ENCODE measurements at regions not wholly inside any gene's neighbourhood (a gene's known extent, or its start where the extent isn't known, plus 50 kb on each side); places are given as distances from the start of the nearest gene placed in this dataset.

DNA sequence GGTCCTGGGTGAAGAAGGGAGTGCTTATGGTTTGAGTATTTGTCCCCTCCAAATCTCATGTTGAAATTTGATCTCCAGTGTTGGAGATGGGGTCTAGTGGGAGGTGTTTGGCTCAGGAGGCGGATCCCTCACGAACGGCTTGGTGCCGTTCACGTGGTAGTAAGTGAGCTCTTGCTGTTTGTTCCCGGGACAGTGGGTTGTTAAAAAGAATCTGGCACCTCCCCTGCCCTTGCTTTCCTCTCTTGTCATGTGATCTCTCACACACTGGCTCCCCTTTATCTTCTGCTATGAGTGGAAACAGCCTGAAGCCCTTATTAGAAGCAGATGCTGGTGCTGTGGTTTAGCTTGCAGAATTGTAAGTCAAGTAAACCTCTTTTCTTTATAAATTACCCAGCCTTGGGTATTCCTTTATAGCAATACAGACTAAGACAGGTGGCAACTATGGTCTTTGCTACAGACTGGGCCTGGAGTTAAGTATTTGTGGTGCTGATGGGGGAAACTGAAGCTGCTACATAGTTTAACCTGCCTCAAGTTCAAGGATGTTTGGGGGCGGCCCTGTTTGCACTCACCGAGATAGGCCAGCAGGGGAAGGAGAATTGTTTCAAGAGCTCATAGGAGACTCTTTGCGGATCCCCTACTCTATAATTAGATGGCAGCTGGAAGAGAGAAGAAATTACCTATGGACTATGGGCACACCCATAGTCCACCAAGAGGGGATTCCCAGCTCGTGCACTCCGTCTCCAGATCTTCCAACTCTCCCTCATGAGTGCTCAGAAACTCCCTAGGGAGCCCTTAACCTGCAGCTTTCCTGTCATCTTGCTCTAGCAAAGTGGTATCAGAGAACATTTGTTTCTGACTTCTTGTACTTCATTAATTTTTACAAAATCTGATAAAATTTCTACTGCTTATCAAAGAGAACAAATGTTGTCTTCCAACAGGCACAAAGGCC is 164.6 kb downstream of the SLC15A5 start:
- H3K4me1 ChIP-seq (ENCODE audit: control insufficient read depth in 1 of 2, insufficient read depth in 2 of 2, low read length in 2 of 2), result no peaks in the 10 kb centered on the region
- no peaks in the 10 kb centered on the region for H3K27me3 ChIP-seq (ENCODE audit: control insufficient read depth in 2 of 2, insufficient read depth in 2 of 2, low read length in 2 of 2)
- H3K36me3 ChIP-seq (replicated peaks in 1 of 2; ENCODE audit: control insufficient read depth in 1 of 2, insufficient read depth in 2 of 2, low read length in 2 of 2), result no peaks in the 10 kb centered on the region
- intact Hi-C loops (cut with micrococcal nuclease), result no loop called here
- no peak overlapping the region for H3K4me3 Mint-ChIP-seq
- no peaks in the 10 kb centered on the region for H3K79me2 ChIP-seq (ENCODE audit: insufficient read depth, low read length)
- no peak overlapping the region for H3K4me3 ChIP-seq (replicated peaks in 1 of 3; ENCODE audit: low read depth in 2 of 3, low read length in 3 of 3)
- H3K27me3 Mint-ChIP-seq (ENCODE audit: low read depth in 3 of 3), result peaks cover 0 to 3% (median 3%) of the 10 kb centered on the region in 3 donors
- H3K9me3 Mint-ChIP-seq, result peaks cover 0 to 8% (median 0%) of the 10 kb centered on the region in 7 donors
- no peak overlapping the region for H3K27ac Mint-ChIP-seq
- no peak overlapping the region for H2AFZ ChIP-seq (ENCODE audit: insufficient read depth, low read depth, low read length, poor library complexity, severe bottlenecking)
- H3K27ac ChIP-seq (ENCODE audit: low read depth in 1 of 2, low read length in 2 of 2), result no peak overlapping the region
- no peaks in the 10 kb centered on the region for H3K9me3 ChIP-seq (replicated peaks in 1 of 2; ENCODE audit: control insufficient read depth in 1 of 2, insufficient read depth in 1 of 2, low read length in 2 of 2)
- H4K20me1 ChIP-seq (ENCODE audit: insufficient read depth, low read length), result no peaks in the 10 kb centered on the region
- WGBS (ENCODE audit: insufficient coverage), result 72% methylated on average over 4 of the region's 11 CpGs
- no peaks in the 10 kb centered on the region for H3K36me3 Mint-ChIP-seq
- no peak for DNase-seq
- H3K4me2 ChIP-seq (replicated peaks; ENCODE audit: extremely low read depth, low read length, poor library complexity, severe bottlenecking), result no peak overlapping the region
- H3K4me1 Mint-ChIP-seq, result peaks cover 2% of the 10 kb centered on the region
- H3K9ac ChIP-seq (ENCODE audit: insufficient read depth, low read length, poor library complexity, severe bottlenecking), result no peak overlapping the region
- TF ChIP-seq, protein P1, sequence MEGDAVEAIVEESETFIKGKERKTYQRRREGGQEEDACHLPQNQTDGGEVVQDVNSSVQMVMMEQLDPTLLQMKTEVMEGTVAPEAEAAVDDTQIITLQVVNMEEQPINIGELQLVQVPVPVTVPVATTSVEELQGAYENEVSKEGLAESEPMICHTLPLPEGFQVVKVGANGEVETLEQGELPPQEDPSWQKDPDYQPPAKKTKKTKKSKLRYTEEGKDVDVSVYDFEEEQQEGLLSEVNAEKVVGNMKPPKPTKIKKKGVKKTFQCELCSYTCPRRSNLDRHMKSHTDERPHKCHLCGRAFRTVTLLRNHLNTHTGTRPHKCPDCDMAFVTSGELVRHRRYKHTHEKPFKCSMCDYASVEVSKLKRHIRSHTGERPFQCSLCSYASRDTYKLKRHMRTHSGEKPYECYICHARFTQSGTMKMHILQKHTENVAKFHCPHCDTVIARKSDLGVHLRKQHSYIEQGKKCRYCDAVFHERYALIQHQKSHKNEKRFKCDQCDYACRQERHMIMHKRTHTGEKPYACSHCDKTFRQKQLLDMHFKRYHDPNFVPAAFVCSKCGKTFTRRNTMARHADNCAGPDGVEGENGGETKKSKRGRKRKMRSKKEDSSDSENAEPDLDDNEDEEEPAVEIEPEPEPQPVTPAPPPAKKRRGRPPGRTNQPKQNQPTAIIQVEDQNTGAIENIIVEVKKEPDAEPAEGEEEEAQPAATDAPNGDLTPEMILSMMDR (IDR thresholded peaks at IDR 0.05), result no peak

DNA sequence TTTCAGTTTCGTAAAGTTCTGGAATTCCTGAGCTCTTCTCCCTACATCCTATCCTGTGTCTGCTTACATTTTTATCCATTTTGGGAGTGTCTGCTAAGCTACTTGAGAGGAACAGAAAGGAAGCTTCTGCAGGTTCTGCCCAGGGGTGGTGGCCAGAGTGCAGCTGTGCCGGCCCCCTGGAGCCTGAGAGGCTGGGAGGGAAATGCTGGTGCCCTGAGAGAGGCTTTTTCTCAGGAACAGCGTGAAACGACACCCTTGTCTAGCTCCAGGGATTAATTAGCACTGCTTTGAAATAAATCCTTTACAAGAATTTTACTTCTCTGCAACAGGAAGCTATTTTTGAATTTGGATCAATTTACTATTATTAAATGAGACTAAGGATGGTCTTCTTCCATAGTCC is 165.4 kb downstream of the SLC15A5 start:
- 33% methylated on average over 1 of the region's 4 CpGs for WGBS (ENCODE audit: insufficient coverage)
- intact Hi-C loops (cut with micrococcal nuclease), result no loop called here
- H3K4me3 Mint-ChIP-seq, result no peak overlapping the region
- Histone ChIP-seq H3K27ac (ENCODE audit: low read depth in 1 of 2, low read length in 2 of 2) (no peak overlapping the region), H3K4me2 (replicated peaks; ENCODE audit: extremely low read depth, low read length, poor library complexity, severe bottlenecking) (no peak overlapping the region), H3K4me3 (replicated peaks in 1 of 3; ENCODE audit: low read depth in 2 of 3, low read length in 3 of 3) (no peak overlapping the region), H3K36me3 (replicated peaks in 1 of 2; ENCODE audit: control insufficient read depth in 1 of 2, insufficient read depth in 2 of 2, low read length in 2 of 2) (no peaks in the 10 kb centered on the region), H3K9ac (ENCODE audit: insufficient read depth, low read length, poor library complexity, severe bottlenecking) (no peak overlapping the region), H4K20me1 (ENCODE audit: insufficient read depth, low read length) (no peaks in the 10 kb centered on the region), H3K4me1 (ENCODE audit: control insufficient read depth in 1 of 2, insufficient read depth in 2 of 2, low read length in 2 of 2) (no peaks in the 10 kb centered on the region), H2AFZ (ENCODE audit: insufficient read depth, low read depth, low read length, poor library complexity, severe bottlenecking) (no peak overlapping the region), H3K79me2 (ENCODE audit: insufficient read depth, low read length) (no peaks in the 10 kb centered on the region), H3K27me3 (ENCODE audit: control insufficient read depth in 2 of 2, insufficient read depth in 2 of 2, low read length in 2 of 2) (no peaks in the 10 kb centered on the region), H3K9me3 (replicated peaks in 1 of 2; ENCODE audit: control insufficient read depth in 1 of 2, insufficient read depth in 1 of 2, low read length in 2 of 2) (no peaks in the 10 kb centered on the region)
- no peak overlapping the region for H3K27ac Mint-ChIP-seq
- H3K27me3 Mint-ChIP-seq (ENCODE audit: low read depth in 3 of 3), result peaks cover 0 to 5% (median 3%) of the 10 kb centered on the region in 3 donors
- DNase-seq, result no peak
- TF ChIP-seq, protein P1 (IDR thresholded peaks at IDR 0.05), result no peak
- H3K9me3 Mint-ChIP-seq, result peaks cover 0 to 10% (median 0%) of the 10 kb centered on the region in 7 donors
- no peaks in the 10 kb centered on the region for H3K36me3 Mint-ChIP-seq
- H3K4me1 Mint-ChIP-seq, result peaks cover 2% of the 10 kb centered on the region

Data from CD14-positive monocyte (primary cell).